HepG2 (cell line): ENCODE measurements at regions not wholly inside any gene's neighbourhood (a gene's known extent, or its start where the extent isn't known, plus 50 kb on each side); places are given as distances from the start of the nearest gene placed in this dataset.

ENCODE experiments used
- CTCF ChIP-seq: sonication (generic); formaldehyde crosslinking; IDR thresholded peaks from 2 replicates; pipeline ENCODE4 v1.5.0; 2020; ENCODE audit warnings: mild to moderate bottlenecking, missing genetic modification reagents, moderate library complexity
- POLR2G ChIP-seq: fragments of 200-400 bp; formaldehyde crosslinking; IDR thresholded peaks from 2 replicates; pipeline ENCODE4 v1.6.1; 2018; ENCODE audit warnings: mild to moderate bottlenecking, low read depth, low read length, moderate library complexity
- RAD21 ChIP-seq: fragments of 450-650 bp; formaldehyde crosslinking; IDR thresholded peaks from 2 replicates; pipeline ENCODE4 v1.5.0; 2020; ENCODE audit warnings: mild to moderate bottlenecking
- SP1 ChIP-seq, 2 experiments: fragments of 450-650 bp in 1 of 2; sonication (generic) in 1 of 2; formaldehyde crosslinking in 1 of 2; IDR thresholded peaks; 2 replicates each; pipeline versions ENCODE4 v1.4.0 to v1.6.1; 2016 to 2020; ENCODE audit warnings: missing genetic modification reagents in 1 of 2
- ZKSCAN1 ChIP-seq: fragments of 150-350 bp; IDR thresholded peaks from 2 replicates; pipeline ENCODE4 v1.6.1; 2014; ENCODE audit warnings: low read length

GRCh38 chr20:24827603-24828295 lies 121.3 kb upstream of the CST7 start:
- TF ChIP-seq POLR2G (no peak), ZKSCAN1 (no peak), CTCF (no peak), RAD21 (CRISPR knock-in tag) (no peak), SP1 (IDR thresholded peaks at IDR 0.05) (no peak), SP1 (CRISPR knock-in tag; IDR thresholded peaks at IDR 0.05) (no peak)
